GM18907 (cell line): ENCODE measurements at regions not wholly inside any gene's neighbourhood (a gene's known extent, or its start where the extent isn't known, plus 50 kb on each side); places are given as distances from the start of the nearest gene placed in this dataset.

Source experiments
- ATAC-seq: cut with Tn5 transposase; IDR thresholded peaks from one replicate; pipeline ENCODE4 v1.9.1; 2021; ENCODE audit warnings: mild to moderate bottlenecking, moderate library complexity; ENCODE audit not compliant: unreplicated experiment

DNA sequence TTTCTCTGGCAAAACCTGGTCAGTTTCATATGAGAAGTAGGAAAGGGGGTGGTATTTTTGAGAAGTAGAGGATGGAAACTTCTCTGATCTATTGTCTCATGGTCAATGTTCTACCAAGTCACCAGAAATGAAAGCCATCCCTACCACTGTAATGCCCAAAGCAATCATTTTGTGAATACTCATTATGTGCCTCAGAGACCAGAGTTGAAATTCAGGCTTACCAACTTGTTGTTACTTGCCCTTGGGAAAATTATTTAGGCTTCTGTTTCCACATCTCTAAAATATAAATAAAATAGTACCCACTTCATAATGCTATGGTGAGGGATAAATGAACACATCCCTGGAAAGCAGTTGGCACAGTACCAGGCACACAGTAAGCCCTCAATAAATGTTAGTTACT, 723.7 kb upstream of the TBX3 start:
- ATAC-seq = no peak

DNA sequence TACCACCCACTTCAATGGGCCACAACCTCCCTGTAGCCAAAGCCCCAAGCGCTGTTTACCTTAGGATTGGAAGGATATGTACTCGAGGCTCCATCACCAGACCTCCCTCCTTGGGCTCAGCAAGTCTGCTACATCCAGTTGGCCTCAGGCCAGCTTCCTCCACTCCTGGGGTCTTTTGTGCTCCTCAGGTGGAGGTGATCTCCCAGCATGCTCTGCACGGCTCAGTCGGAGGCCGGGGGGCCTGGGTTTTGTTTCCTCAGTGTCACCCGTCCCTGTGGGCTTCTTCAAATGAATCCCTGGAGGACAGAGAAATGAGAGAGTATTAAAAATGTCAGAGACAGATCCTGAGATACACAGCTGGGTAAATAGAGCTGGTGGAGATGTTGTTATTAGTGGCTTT, 723.1 kb upstream of the TBX3 start:
- ATAC-seq = no peak

DNA sequence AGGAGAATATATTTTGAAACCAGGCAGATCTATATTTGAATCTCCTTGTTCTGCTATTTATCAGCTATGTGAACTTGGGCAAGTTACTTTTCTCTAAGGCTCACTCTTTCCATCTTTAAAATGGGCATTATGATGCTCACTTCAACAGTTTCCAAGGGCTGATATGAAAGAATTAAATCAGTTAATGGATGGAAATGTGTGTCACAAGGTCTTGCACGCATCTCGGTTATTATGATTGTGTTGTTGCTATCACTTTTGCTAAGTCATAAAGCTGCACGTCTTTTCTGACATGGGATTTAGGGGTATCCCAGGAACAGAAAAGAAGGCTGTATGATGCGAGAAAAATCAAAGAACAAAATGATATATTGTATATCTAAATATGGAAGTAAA, 721.5 kb upstream of the TBX3 start:
- ATAC-seq = no peak

DNA sequence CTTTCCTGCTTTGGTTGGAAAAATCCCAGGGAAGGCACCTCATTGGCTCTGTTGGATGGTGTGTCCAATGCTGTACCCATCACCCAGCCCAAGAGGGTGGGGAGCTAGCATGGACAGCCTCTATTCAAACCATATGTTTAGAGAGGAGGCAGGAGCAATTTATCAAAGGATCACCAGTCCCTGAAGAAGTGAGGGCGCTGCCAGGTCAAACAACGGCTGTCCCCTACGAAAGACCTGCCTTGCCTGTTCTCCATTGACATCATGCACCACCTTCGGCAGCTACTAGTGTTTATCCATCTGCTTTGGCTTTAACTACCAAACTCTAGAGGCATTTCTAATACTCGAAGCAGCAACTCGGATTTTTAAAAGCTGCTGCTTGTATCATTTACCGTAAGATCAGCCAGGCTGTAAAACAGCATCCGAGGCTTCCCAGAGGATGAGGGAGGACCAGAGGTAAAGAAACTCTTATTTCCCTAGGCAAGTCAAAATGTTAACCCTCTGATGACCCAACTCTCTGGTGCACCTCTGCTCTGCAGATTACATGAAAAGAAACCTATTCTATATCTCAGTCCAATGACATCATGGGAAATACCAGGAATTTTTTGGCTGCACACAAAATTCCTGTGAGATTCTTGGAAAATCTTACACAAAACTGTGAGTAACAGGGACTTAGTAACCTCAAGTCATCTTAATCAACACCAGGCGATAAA, 720.9 kb upstream of the TBX3 start:
- no peak for ATAC-seq

DNA sequence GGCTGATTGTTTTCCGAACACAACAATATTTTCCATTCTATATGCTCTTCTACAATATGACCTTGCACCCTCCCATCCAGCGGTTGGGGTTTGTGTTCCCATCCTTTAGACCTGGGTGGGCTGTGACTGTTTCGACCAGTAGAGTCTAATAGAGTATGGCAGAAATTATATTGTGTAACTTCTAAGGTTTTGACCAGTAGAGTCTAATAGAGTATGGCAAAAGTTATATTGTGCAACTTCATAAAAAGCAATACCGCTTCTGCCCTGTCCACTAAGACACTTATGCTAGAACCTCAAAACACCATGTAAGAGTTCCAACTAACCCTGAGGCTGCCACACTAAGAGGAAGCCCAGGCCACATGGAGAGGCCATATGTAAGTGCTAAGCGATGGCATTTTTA, 719.7 kb upstream of the TBX3 start:
- ATAC-seq = no peak

DNA sequence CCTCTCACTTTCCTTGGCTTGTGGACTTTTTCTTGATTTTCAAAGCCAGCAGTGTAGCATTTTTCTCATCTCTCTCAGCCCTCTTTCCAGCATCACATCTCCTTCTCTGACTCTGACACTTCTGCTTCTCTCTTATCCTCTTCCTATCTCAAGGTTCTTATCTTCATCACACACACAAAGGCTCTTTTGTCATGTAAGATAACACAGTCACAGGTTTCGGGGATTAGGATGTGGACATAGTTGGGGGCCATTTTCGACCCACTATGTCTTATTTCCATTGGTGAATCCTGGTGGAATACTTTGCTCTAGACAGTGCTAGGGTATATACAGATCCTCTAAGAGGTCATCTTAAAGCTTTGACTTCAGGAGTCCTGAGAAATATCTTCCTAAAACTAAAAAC, 719.3 kb upstream of the TBX3 start:
- ATAC-seq = no peak

DNA sequence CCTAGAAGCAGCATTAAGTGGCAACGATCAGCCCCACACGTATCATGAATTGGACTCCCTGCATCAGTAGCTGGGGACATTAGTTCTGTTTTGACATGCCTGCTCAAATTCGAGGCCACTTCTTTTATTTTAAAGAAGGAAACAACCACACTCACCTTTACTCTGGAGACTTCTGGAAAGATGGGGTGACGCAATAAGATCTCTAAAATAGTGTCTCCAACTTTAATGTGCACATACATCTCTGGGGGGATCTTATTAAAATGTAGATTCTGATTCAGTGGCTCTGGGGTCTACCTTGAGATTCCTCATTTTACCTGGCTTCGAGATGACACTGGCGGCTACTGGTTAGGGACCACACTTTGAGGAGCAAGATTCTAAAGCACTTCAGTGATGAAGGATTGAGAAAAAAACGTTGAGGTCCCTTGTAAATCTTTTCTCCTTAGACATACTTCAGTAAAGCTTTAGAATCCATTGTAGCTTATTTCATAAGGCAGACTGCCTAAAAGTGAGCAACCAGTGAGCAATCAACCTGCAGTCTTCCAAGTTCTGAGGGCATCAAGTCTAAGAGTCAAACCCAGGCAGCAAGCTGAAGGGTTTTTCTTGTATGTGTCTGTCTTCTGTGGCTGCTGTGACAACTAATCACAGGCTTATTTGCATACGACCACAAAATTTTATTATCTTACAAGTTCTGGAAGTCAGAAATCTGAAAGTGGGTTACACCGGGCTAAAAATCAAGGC, 718.6 kb upstream of the TBX3 start:
- ATAC-seq = no peak

DNA sequence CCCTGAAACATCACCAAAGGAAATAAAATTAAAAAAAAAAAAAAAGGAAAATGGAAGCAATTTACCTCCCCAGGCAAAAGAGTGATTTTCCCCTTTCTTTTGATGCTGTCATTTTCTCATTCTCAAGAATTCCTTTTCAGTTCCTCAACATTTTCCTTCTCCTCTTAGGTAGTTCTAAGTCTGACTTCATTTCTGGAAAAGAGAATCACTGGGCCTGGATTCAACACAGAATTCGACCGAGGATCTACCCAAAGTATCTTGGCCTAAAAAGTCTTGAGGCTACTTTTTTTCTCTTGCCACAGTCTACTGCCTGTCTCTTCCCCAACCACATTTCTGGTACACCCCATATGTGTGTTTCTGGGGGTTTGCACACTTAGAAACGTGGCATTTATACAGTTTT, 717.8 kb upstream of the TBX3 start:
- no peak for ATAC-seq

DNA sequence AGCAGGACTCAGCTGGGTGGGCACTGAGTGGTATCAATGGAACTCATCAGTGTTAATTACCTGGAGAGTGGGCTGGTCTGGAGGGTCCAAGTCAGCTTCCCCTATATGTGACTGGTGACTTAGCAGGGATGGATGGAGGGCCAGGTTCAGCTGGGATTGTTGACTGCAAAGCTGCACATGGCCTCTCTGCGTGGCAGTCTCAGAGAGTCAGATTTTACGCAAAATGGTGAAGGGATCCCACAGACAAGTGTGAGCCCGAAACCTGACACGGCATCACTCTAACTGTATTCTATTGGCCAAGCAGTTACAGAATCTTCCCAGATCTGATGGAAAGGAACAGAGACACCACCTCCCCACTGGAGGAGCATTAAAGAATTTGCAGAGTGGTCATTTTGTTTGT, 716.0 kb upstream of the TBX3 start:
- ATAC-seq = no peak

DNA sequence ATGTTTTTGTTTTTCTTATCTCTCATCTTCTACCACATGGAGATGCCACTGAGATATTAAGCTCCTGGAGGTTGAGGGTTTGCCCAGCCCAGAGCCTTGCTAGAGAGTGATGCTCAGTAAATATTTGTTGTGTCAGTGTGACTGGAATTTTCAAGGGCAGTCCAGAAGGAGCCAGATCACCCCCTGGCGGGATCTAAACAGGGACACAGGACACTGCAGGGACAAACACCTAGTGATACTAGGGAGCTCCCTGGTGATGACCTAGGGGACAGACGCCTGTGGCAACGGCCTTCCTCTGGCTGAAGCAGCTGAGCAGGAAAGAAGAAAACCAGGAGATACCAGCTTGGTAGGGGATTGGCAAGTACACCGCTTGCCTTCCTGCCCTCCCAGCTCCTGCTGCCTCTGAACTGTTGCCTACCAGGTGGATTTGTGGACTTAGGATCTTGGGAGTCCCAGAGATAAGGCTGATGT, 714.4 kb upstream of the TBX3 start:
- no peak for ATAC-seq

DNA sequence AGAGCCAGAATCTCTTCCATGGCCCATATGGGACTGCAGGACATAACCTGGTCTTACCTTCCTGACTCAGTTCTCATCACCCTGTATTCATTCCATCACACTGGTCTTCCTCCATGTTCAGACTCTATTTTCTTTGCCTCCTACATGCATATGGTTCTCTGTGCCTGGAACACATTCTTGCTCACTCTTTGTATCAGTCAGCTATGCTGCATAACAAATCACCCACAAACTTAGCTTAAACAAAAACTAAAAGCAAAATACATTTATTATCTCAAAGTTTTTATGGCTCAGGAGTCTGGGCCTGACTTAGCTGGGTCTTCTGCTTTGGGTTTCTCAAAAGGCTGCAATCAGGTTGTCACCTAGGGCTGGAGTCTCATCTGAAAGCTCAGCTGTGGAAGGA, 712.6 kb upstream of the TBX3 start:
- ATAC-seq = no peak

DNA sequence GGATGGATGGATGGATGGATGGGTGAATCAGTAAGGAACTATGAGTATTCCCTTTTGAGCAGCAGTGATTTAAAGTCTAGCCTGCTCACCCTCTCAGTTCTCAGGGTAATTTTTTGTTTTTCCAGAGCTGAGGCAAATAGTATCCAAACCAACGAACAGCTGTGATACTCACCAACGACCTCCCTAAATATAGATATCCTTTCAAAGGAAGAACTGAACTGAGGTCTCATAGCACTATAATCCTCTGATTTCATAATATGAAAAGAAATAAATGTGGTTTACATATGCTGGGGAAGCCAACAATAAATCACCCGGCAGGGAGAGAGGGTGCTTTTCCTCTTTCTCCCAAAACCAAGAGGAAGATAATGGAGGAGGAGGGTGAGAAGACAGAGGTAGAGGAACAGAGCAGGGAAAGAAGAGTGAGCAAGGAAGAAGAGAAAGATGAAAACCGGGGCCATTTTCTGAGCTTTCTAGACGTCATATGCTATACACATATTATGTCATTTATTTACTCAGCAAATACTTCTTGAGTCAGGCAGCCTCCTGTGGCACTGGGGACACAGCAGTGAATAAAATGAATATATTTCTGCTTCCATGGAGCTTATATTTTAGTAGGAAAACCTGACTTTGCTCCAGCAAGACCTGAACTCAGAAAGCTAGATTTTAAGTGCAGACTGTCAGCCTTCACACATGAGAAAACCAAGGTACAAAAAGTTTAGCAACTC, 710.7 kb upstream of the TBX3 start:
- no peak for ATAC-seq

DNA sequence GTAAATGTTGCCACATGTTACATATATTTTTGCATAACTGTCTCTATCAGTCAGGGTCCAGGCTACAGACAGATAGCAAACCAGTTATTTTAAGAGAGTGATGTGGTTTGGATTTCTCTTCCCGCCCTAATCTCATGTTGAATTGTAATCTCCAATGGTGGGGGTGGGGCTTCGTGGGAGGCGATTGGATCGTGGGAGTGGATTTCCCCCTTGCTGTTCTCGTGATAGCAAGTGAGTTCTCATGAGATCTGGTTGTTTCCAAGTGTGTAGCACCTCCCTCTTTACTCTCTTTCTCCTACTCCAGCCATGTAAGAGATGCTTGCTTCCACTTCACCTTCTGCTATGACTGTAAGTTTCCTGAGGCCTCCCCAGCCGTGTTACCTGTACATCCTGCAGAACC, 704.2 kb upstream of the TBX3 start:
- ATAC-seq = no peak

DNA sequence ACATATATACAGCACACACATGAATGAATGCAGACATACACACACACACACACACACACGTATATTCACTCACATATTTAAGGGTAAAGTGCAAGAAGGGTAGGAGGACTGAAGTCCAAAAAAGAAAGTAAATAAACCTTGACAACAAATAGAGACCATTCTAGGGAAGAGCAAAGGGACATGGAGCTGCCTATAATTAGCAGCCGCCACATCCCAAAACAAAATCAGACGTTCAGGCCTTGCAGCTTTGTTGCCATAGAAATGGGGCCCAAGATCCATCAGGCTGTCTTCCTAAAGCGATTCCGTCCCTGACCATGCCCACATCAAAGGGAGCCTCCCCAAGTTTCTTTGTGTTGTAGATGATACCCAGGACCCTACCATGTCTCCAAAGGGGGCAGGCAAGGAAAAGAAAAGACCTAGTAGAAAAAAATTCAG, 703.5 kb upstream of the TBX3 start:
- no peak for ATAC-seq

DNA sequence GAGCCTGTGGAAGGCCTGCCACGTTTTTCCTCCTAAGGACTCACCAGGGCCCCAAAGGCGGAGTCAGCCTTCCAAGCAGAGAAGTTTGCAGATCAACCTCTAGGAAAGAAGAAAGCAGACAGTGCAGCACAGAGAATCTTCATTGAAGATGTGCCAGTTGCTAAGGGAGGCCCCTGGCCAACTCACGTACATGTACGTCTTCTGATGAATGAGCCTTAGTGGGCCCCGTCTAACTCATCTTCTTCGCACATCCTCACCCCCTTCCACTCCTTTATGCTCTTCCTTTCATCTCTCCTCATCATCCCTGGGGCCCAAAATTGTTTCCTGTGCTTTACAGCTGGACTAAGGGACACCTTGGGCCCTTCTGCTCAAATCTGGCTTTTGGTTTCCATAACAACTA, 703.0 kb upstream of the TBX3 start:
- no peak for ATAC-seq

DNA sequence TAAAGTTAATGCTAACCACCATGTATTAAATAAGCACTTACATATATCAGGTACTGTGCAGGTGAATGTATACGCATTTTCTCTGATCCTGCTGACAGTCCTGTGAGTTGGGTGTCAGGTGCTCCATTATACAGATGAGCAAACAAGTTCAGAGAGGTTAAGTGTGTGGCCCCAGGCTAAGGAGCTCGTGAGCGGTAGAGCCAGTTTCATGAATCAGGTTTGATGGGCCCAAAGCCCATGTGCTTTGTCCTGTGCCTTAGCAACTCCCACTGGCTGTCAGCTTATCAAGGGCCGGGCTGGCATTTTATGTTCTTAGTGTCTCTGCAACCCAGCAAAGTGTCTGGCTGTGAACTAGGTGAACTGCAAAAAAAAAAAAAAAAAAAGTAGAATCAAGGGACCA, 701.2 kb upstream of the TBX3 start:
- ATAC-seq = no peak

DNA sequence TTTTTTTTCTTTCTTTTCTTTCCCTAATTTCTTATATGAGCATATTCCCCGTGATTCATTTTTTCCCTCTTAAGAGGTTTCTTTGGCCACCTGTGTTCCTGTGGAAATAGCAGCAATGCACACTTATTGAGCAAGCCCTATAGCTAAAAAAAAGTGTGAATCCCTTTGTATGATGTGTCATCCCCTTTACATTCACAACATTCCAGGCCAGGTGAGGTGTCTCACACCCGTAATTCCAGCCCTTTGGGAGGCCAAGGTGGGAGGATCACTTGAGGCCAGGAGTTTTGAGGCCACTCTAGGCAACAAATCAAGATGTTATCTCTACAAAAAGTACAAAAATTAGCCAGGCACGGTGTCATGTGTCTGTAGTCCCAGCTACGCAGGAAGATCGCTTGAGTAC, 700.4 kb upstream of the TBX3 start:
- no peak for ATAC-seq

DNA sequence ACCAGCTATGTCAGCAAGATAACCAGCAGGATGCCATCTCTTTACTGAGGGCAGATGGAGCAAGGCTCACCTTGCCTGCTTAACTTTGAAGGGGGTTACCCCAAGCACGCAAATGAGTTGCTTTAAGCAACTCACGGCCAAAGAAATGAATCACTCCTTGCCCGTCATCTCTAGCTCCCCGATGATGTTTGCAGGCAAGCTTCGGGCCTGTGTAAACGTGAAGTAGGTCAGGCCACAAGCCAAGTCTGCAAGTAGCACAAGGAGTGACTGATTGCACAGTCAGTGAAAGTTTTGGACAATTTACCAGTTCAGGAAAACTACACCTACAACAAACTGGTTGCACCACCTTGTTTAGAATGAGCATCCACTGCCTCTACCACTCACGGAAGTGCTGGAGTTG, 699.7 kb upstream of the TBX3 start:
- no peak for ATAC-seq

DNA sequence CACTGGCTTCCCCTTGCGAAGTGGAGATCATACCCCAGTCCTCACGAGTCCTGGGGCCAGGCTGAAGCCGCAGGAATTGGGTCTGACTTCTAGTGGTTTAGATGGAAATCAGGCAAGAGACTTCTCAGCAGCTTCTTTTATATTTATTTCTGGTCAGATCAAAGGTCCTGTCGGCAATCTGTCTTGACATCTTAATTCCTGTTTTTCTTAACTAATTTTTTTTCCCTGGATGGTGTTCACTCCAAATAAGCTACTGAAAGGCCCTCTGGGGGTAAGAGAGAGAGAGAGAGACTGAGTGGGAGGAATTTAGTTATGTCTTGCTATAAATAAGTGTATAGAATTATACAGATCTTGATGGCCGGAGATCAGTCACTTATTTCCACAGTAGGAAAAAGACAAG, 698.7 kb upstream of the TBX3 start:
- ATAC-seq = no peak

DNA sequence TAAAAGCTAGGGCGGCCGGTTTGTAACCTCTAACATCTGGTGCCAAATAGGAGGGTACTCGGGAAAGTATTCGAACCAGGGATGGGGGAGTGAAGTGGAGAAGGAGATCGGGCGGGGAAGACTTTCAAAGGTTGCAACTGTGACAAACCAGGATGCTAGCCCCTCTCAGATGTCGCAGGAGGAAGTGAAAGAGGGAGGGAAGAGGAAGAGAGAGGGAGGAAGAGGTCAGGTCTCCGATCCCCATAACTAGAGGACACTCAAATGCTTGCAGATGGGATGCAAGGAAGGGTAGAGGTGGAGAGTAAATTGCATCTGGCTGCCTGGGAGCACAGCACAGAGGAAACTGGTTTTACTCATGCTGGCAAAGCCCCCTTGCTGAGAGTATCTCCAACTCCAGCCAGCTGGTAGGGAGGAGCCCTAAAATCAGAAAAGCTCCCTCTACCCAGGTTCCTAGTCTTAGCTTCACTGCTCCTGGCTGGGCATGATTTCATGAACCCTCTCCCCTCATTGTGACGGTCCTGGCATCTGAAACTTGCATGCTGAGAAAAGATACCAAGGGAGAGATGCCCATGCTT, 696.7 kb upstream of the TBX3 start:
- no peak for ATAC-seq

DNA sequence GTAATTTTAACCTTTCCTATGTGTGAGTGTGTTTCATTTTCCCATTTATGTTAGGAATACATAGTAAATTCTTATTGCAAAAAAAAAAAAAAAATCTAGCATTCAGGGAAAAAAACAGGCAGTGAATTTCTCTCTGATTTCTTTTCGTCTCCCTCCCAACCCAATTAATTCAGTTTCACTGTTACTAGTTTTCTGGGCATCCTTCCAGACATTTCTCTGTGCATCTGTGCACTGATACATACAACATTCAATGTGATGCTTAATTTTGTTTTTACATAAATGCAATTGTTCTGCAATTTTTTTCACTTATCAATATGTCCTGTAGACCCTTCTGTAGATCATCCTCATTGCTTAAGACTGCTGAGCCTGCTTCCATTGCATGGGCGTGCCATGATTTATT, 694.3 kb upstream of the TBX3 start:
- no peak for ATAC-seq

DNA sequence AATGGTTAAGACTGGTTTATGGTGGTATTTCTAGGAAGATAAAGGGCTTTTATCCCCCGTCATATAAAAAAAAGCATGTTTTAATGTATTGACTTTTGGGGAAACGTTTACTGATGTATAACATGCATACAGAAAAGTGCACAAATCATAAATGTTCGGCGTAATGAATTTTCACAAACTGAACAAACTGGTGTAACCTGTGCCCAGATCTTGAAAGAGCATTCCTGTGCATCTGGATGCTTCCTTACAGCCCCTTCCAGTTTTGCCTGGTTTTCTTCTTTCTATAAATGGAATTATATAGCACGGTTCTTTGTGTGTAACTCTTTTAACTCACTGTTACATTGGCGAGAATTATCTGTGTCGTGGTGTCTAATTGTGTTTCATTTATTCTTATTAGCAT, 693.8 kb upstream of the TBX3 start:
- ATAC-seq = no peak
